COLO668 (cell line): ENCODE measurements at regions not wholly inside any gene's neighbourhood (a gene's known extent, or its start where the extent isn't known, plus 50 kb on each side); places are given as distances from the start of the nearest gene placed in this dataset.

Experiments used
- DNase-seq: peaks from one replicate; lab custom pipeline; 2025; ENCODE audit not compliant: unreplicated experiment; lab: John Stamatoyannopoulos, UW

DNA sequence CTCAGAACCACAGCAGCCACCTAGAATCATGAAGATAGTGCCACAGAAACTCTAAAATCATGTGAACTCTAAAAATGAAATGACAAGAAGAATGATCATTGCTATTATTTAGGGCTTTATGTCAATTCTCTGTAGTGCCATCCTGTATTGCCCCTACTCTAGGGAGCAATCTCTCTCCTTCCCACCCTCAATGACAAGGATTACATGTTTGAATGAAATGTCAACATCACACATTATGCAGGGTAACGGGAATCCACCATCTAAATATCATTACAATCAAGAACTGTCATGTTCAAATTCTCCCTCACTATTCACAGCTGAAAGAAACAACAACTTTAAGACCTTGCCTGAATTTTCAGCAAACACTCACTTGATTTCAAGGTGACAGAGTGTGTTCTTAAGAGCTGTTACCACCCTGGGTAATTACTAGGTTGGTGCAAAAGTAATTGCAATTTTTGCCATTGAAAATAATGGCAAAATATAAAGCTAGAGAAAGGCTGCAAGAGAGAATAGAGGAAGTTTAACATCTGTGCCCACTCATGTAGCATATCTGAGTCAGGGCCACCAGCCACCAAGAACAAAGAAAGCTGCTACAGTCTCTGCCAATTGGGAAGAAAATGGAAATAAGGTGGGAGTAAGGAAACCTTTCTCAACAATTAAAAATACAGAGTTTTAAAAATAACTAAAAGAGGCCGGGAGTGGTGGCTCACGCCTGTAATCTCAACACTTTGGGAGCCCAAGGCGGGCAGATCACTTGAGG, 112.8 kb upstream of the PSMD7 start:
- DNase-seq: no peak

DNA sequence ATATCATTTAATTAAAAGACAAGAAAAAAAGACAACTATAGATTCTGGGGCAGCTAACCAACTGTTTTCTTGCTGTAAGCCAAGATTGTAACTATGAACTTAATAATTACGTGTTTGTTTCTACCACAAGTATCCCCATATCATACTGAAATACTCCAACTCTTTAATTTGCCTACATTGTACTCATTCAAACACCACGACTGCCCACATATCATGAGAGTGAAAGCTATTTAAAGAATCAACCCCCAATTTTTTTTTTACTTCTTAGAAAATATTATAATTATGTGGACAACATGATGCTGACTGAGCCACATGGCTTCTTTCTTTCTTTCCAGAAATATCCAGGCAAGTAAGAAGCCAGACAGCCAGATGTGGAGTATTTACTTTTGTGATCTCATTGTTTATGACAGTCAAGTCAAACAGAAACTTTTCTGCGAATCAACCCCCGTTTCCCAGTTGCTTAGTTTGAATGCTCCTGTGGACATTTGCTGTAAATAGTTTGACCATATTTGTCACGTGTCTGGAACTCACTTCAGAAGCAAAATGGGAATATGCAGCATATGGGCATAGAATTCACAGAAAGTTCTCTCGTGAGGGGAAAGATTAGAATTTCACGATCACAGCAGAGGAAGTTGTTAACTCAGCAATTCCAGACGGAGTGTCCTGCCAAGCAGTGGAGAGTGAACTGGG, 126.8 kb upstream of the PSMD7 start:
- no peak for DNase-seq

DNA sequence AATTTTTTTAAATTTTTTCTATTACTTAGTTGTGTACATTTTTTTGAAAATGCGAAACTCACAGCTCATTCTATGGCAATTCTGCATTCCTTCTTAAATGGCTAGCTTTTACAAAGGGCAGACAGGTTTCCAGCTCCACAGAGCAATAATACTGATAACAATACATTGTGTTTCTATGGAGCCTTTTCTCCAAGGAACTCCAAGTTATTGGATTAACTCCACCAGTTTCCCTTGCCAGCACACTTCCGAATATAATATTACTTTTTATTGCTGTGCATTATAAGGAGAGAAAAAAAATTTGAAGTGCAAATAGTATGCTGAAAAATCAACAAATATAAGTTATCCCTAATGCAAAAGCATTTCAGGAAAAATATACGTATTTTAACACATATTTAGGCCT, 127.5 kb upstream of the PSMD7 start:
- no peak for DNase-seq

DNA sequence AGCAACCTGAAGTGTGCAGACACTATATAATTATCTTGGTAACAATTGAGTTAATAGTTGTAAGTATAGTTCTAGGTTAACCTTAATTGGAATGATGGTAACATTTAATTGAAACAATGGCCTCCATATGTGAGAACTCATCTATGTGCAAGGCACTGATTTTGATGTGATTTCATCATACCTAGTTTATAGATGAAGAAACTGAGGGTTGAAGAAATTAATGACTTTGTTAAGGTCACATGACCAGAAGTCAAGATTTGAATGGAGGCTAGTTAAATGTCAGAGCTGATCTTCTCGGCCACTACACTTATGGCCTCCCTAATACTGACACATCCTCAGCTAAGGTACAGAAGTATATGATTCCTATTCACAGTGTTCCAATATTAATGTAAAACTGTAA, 128.2 kb upstream of the PSMD7 start:
- DNase-seq: no peak

DNA sequence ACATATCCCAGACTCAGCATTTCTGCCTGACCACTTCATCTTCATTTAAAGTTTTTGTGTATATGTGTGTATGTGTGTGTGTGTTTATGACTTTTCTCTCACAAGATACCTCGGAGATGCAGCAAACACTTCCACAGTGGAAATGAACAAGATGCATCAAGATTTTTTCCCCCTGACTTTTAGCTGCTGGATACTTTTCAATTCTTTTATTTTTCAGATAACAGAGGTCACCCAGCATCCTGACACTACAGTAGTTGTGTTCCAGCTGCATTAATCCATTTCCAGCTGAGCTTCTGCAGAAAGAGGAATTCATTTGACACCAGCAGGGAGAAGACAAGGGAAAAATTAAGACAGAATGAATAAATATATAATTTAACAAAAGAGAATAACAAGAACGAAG, 130.2 kb upstream of the PSMD7 start:
- no peak for DNase-seq

DNA sequence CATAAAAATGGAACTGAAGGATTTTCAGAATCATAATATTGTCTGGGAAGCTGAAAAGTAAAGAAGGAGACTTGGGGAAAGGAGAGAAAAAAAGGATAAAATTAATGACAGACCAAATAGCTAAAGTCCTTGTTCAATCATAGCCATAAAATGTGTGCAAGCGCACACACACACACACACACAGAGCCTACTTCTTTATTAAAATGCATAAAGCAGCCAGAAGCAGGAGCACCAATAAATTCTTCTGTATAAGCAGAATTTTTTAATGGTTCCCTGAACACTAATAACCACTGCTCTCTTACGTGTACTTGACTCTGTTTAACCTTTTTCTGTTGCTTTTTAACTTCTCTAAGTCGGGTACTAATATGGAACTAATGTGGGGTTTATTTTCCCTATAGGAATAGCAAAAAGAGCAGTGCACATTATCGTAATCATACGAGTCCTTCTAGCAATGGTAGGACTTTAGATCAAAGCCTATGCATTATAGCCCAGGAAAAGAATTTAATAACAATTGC, 131.0 kb upstream of the PSMD7 start:
- DNase-seq: no peak

DNA sequence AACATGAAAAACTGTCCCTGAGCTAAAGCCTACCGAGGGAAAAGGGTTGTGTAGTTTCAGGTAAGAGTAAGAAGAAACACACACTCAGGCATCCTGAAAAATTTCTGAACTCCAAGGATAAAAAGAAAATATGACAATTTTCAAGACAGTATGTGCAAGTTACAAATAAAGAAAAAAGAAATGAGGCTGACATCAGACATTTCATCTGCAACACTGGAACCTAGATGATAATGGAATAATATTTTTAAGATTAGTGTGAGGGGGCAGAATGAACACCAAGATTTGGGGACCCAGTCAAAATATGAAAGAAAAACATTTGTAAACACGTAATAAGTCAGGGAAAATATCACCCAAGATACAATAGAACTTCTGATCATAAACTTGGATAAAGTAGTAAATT, 135.9 kb upstream of the PSMD7 start:
- DNase-seq: no peak

DNA sequence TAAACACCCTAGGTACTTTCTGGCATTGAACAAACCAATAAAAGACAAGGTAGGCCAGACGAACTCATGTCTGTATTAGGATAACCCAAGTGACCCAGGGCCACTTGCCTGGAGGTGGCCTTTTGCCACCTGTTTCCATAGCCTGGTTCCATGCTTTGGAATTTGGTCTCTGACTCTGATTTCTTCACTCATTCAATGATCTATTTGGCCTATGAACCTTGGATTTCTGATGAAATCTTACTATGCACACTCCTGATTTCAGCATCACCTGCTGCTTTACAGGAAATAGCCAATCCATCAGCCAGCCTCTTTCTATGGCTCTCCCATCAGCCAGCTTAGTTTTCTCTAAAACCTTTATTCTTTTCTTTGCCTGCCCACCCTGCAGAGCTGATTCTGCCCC, 142.8 kb upstream of the PSMD7 start:
- no peak for DNase-seq

DNA sequence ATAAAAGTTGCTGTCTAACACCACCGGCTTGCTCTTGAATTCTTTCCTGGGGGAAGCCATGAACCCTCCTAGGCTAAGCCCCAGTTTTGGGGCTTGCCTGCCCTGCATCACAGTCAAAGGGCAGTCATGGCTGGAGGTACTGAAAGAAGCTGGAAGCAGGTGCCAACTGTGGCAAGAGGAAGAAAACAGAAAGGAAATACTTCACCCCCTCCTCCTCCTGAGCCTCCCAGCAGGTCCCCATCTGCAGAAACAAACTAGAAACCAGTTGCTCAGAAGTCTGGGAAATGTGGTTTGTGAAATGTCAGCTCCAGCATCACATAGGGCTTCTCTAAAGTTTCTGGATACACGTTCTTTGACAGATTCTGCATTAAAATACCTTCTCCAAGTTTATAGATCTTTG, 150.0 kb upstream of the PSMD7 start:
- no peak for DNase-seq

DNA sequence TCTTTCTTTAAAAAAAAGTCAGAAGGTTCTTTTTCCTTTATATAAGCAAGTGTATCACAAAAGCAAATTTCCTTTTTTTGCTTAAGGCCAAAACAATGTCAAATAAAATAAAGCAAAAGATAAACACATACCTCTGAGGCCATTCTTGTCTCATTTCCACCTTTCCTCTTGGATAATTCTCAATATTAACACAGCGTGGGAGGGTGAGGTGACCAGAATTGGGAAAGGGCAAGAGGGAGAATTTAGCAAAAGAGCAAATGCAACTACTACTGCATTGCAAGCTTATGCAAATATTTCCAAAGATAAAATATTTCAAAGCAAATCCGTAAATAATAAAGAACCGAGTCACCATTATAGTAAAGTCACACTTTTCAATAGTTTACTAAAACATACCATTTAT, 153.4 kb upstream of the PSMD7 start:
- no peak for DNase-seq

DNA sequence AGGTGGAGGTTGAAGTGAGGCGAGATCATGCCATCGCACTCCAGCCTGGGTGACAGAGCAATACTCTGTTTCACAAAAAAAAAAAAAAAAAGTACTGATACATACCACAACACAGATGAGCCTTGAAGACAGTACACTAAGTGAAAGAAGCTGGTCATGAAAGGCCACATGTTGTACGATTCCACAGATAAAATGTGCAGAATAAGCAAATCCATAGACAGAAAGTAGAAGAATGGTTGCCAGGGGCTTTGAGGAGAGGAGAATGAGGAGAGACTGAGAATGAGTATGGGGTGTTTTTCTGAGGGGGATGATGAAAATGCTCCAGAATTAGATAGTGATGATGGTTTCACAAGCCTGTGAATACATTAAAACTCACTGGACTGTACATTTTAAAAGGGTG, 155.6 kb upstream of the PSMD7 start:
- DNase-seq: no peak

DNA sequence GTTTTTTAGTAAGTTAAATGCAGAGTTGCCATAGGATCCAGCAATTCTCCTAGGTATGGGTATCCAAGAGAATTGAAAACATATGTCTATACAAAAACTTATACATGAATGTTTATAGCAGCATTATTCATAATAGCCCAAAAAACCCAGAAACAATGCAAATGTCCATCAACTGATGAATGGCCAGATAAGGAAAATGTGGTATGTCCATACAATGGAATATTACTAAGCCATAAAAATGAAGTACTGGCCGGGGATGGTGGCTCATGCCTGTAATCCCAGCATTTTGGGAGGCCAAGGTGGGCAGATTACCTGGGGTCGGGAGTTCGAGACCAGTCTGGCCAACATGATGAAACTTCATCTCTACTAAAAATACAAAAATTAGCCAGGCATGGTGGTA, 156.1 kb upstream of the PSMD7 start:
- no peak for DNase-seq

DNA sequence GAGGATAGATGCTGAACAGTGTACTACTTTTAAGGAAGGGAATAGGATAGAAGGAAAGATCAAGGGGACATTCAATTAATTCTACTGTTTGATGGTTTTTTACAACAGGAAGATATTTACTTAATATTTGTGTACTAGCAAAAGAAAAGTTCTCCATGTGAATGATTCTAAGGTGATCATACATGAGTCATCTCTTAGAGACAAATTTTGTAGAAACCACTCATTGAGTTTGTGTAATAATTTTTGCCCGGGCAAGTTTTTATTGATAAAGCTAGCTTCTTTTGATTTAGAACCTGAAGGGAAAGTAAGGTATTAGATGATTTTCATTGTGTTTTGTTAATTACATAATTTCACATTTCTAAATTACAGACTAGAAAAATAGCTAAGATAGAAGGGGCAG, 172.8 kb upstream of the PSMD7 start:
- no peak for DNase-seq

DNA sequence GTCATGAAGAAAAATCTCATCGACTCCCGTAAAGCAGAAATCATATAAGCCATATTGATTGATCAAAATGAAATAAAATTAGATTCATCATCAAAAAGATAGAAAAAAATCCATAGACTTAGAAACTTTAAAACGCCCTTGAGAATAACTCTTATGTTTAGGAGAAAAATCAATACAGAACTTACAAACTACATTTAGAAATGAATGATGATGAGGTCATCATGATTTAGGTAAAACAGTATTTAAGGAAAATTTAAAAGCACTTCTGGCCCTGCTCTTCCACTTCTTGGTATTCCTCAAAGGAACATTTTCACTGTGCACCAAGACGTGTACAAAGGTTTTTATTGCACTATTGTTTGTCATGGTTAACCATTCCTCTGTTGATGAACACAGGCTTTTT, 173.4 kb upstream of the PSMD7 start:
- DNase-seq: no peak

DNA sequence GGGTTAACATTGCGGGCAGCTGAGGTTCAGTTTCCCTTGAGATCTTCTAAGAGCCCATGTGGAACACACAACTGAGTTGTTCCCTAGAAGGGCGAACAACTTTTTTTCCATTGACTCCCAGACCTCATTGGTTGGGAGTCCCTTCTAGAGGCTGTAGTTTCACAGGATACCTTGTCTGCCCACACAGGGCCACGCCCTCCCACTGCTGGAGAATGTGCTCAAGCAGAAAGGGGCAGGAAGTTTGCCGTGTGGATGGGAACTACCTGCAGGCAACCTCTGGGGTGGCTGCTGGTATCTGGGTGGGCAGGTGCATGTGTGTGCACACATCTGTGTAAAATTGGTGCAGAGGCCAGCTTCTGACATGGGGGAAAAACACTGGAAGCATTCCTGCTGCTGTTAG, 178.8 kb upstream of the PSMD7 start:
- no peak for DNase-seq

DNA sequence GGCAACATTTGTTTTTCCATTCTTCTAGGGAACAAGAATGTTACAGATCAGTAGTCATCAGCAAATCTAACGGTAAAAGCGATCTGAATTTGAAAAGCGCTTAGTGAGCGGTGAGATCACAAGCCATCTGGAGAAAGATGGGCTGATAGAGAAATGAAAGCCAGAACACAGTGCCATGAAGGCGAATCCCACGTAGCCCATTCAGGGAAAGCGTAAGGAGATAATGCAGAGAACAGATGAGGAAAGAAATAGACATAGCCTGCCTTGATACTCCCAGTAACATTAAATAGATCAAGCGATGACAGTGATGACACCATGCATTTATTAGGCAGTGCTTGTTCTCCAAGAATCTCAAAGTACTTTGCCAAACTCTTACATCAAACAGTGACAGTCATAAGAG, 183.1 kb upstream of the PSMD7 start:
- no peak for DNase-seq

DNA sequence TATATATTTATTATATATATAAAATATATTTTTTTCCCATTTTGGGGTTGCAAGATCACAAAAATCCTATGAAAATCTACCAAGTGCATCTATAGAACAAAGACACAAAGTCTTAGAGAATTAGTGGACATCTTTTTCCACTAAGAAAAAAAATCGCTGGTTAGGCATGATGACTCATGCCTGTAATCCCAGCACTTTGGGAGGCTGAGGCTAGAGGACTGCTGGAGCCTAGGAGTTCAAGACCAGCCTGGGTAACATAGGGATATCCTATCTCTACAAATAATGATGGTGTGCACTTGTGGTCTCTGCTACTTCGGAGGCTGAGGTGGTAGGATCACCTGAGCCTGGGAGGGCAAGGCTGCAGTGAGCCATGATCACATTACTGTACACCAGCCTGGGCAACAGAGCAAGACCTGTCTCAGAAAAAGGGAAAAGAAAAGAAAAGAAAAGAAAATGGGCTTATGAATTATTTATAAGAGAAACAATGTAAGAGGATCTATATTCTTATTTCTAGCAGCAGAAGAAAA, 185.1 kb upstream of the PSMD7 start:
- peak; percentile 9 for DNase-seq

DNA sequence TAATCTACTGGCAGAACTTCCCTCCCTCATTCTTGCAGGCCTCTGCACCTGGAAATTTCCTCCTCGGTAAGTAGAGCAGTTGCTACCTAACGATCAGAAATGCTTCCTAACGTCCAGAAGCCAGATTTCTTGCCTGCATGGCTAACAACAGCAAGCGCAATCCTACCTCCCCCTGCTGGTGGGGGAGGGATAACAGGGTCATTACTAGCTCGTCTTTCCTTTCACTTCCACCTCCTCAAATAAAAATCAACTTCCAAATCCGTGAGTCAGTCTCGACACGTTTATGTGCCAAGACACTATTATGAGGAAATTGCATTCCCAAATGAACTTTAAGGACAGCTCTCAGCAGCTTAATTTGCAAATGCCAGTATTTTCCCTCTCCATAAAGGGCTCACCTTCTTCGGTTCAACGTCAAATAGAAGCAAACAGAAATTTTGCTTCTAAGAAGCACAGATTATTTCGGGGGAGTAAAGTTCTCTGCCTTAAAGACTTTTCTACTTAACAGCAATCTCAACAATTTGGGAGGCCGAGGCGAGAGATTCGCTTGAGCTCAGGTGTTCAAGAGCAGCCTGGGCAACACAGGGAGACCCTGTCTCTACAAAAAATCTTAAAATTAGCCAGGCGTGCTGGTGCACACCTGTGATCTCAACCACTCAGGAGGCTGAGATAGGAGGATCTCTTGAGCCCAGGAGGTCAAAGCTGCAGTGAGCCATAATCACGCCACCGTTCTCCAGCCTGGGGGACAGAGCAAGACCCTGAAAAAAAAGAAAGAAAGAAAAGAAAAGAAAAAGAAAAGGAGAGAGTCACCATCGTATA, 188.6 kb upstream of the PSMD7 start:
- DNase-seq: peak; percentile 42

DNA sequence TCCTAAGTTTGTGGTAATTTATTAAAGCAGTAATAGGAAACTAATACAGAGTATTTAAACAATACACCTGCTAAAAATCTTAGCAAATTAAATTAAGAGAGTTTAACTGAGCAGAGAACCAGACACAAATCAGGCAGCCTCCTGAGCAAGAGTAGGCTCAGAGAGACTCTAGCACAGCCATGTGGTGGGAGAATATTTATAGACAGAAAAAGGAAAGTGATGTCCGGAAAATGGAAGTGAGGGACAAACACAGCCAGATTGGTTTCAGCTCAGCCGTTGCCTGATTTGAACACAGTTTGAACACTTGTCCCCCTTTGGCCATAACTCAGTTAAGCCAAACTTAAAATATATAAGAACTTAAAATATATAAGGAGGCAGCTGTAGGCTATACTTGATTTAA, 192.6 kb upstream of the PSMD7 start:
- no peak for DNase-seq

DNA sequence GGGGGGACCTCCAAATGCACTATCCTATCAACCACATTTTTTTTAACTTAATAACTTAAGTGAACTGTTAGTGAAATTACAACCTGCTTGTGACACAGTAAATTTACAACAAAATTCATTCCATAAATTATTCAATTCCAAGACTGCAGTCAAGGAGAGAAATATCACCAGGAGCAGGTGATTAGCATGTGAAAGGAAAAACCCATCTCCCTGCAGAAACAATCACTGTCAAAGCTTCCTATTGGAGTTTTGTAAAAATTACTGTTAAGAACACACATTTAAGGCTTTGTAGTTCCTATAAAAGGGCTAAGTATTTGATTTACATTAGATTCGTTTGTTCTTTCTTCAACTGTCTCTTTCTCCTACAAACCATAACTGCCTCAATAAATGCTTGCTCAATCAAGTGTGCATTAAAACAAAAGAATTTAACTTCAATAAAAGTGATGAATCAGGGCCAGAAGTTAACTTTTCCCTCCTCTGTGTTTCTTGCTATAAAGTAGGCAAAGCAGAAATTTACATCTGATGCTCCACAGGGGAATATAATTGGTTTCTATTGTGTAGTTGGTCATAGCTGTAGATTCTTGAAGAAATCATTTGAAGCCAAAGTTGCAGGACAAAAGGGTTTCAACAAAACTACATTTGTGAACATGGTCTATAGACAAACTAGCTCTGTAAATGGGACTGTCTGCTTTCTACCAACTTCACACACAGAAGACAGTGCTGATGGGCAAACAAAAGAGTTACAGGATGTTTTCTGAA, 195.1 kb upstream of the PSMD7 start:
- DNase-seq: no peak
